ENCODE measurements at regions not wholly inside any gene's neighbourhood (a gene's known extent, or its start where the extent isn't known, plus 50 kb on each side); places are given as distances from the start of the nearest gene placed in this dataset.

DNA sequence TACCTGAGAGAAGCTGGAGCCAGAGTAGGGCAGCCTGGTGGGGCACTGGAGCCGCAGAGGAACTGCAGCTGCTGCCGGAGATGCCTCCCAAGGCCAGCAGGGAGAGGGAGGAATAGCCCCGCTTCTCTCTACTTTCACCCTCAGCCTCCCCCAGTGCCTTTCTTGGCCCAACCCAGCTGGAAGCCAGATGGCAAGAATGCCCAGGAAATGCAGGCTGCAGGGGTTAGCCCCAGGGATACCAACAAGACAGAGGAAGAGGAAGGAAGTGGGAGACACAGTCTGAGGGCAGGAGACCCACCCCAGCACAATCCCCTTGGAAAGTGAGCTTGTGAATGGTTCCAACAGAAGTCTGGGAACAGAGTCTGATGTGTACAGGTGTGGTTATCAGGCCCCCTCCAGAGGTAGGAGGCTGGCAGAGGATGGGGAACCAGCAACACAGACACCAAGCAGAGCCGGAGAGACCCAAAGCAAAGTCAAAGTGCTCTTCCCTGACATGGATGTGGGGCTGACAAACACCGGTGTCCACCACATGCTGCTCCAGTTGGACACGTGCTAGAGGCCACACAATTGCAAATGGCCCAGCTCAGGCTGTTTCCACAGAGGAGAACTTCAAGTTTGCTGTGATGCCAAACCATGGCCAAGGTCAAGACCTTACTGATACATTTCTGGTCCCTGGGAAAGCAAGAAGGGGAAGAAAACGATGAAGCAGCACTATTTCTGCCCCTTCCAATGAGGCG lies 418.8 kb upstream of the PROK2 start:
- intact Hi-C loops (cut with micrococcal nuclease) (no loop called here), dilution Hi-C loops (cut with HindIII; ENCODE audit: low sequenced_read_pairs, unreplicated experiment) (no loop called here), in situ Hi-C loops (cut with MboI; ENCODE audit: low sequenced_read_pairs) (no loop called here)
- no peak overlapping the region for H3K18ac ChIP-seq (ENCODE audit: low read depth, low read length)
- H2AFZ ChIP-seq (replicated peaks; ENCODE audit: low read length, poor library complexity): no peak overlapping the region
- ATAC-seq (ENCODE audit: low read depth) (no peak), DNase-seq (no peak)
- no peak overlapping the region for H2AK5ac ChIP-seq (ENCODE audit: low read depth, low read length)
- H3K4ac ChIP-seq (ENCODE audit: low read depth, low read length): no peak overlapping the region
- 0 out of 2 replicates have a peak, but pooled peaks cover 2% of the 10 kb centered on the region for H3K9me3 ChIP-seq (ENCODE audit: control insufficient read depth, insufficient read depth, low read length)
- no peak overlapping the region for H3K4me3 ChIP-seq (ENCODE audit: insufficient read depth, low read depth, low read length)
- no peak overlapping the region for H3K14ac ChIP-seq (replicated peaks; ENCODE audit: low read depth, low read length)
- no peak overlapping the region for H3K9ac ChIP-seq (ENCODE audit: low read depth, low read length)
- H3K36me3 ChIP-seq (ENCODE audit: control insufficient read depth, insufficient read depth, low read length): no peaks in the 10 kb centered on the region
- H3K4me1 ChIP-seq (ENCODE audit: control insufficient read depth, insufficient read depth, low read length): no peaks in the 10 kb centered on the region
- no peak overlapping the region for H2BK120ac ChIP-seq (ENCODE audit: low read depth, low read length)
- H3K23ac ChIP-seq (ENCODE audit: low read depth, low read length): no peak overlapping the region
- H2BK20ac ChIP-seq (ENCODE audit: low read depth, low read length): no peak overlapping the region
- no peaks in the 10 kb centered on the region for H4K20me1 ChIP-seq (ENCODE audit: insufficient read depth, low read length)
- no TSS peak for BruUV-seq (replicated peaks)
- H2BK15ac ChIP-seq (ENCODE audit: low read depth, low read length): no peak overlapping the region
- H3K4me2 ChIP-seq (ENCODE audit: low read depth, low read length): no peak overlapping the region
- no peak overlapping the region for H4K8ac ChIP-seq (ENCODE audit: low read depth in 2 of 2, low read length in 2 of 2)
- H3K79me1 ChIP-seq (ENCODE audit: low read depth in 1 of 2, low read length in 2 of 2): no peaks in the 10 kb centered on the region
- no peaks in the 10 kb centered on the region for H3K9me1 ChIP-seq (ENCODE audit: insufficient read depth, low read length)
- TF ChIP-seq CHD1 (IDR thresholded peaks at IDR 0.05; ENCODE audit: low read depth, low read length) (no peak), BHLHE40 (IDR thresholded peaks at IDR 0.05; ENCODE audit: low read depth, low read length) (no peak), MAZ (IDR thresholded peaks at IDR 0.05; ENCODE audit: borderline replicate concordance, low read depth, low read length) (no peak), CEBPB (IDR thresholded peaks at IDR 0.05; ENCODE audit: low read depth, low read length) (no peak), RCOR1 (IDR thresholded peaks at IDR 0.05; ENCODE audit: insufficient replicate concordance, low read length) (no peak), POLR2A (IDR thresholded peaks at IDR 0.05; ENCODE audit: low read depth, low read length) (no peak), RFX5 (IDR thresholded peaks at IDR 0.05; ENCODE audit: low read depth, low read length) (no peak), RAD21 (IDR thresholded peaks at IDR 0.05; ENCODE audit: low read length) (no peak), NFE2L2 (IDR thresholded peaks at IDR 0.05; ENCODE audit: low read depth, low read length) (no peak), MXI1 (IDR thresholded peaks at IDR 0.05; ENCODE audit: borderline replicate concordance, low read depth, low read length) (no peak), SMC3 (IDR thresholded peaks at IDR 0.05; ENCODE audit: low read depth, low read length) (no peak), MAFK (IDR thresholded peaks at IDR 0.05; ENCODE audit: low read depth, low read length) (no peak), FOS (IDR thresholded peaks at IDR 0.05; ENCODE audit: low read depth, low read length) (no peak)
- TF ChIP-seq, protein P1, sequence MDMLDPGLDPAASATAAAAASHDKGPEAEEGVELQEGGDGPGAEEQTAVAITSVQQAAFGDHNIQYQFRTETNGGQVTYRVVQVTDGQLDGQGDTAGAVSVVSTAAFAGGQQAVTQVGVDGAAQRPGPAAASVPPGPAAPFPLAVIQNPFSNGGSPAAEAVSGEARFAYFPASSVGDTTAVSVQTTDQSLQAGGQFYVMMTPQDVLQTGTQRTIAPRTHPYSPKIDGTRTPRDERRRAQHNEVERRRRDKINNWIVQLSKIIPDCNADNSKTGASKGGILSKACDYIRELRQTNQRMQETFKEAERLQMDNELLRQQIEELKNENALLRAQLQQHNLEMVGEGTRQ (IDR thresholded peaks at IDR 0.05; ENCODE audit: low read depth, low read length): no peak
- TF ChIP-seq, protein P2, sequence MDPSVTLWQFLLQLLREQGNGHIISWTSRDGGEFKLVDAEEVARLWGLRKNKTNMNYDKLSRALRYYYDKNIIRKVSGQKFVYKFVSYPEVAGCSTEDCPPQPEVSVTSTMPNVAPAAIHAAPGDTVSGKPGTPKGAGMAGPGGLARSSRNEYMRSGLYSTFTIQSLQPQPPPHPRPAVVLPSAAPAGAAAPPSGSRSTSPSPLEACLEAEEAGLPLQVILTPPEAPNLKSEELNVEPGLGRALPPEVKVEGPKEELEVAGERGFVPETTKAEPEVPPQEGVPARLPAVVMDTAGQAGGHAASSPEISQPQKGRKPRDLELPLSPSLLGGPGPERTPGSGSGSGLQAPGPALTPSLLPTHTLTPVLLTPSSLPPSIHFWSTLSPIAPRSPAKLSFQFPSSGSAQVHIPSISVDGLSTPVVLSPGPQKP (IDR thresholded peaks at IDR 0.05; ENCODE audit: borderline replicate concordance, low read depth, low read length): no peak
- TF ChIP-seq, protein P3, sequence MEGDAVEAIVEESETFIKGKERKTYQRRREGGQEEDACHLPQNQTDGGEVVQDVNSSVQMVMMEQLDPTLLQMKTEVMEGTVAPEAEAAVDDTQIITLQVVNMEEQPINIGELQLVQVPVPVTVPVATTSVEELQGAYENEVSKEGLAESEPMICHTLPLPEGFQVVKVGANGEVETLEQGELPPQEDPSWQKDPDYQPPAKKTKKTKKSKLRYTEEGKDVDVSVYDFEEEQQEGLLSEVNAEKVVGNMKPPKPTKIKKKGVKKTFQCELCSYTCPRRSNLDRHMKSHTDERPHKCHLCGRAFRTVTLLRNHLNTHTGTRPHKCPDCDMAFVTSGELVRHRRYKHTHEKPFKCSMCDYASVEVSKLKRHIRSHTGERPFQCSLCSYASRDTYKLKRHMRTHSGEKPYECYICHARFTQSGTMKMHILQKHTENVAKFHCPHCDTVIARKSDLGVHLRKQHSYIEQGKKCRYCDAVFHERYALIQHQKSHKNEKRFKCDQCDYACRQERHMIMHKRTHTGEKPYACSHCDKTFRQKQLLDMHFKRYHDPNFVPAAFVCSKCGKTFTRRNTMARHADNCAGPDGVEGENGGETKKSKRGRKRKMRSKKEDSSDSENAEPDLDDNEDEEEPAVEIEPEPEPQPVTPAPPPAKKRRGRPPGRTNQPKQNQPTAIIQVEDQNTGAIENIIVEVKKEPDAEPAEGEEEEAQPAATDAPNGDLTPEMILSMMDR (conservative IDR thresholded peaks at IDR 0.05; ENCODE audit: low read depth, low read length): no peak
- WGBS, 2 experiments (ENCODE audit: extremely low coverage in 2 of 2, insufficient read length in 1 of 2): 84% methylated on average over 2 of the region's 8 CpGs; no CpG with 5 or more reads in 1 of the 2 experiments
- no peak overlapping the region for H2BK5ac ChIP-seq (ENCODE audit: low read depth, low read length, poor library complexity, severe bottlenecking)
- CTCF ChIA-PET: no interaction called here
- H4K5ac ChIP-seq (ENCODE audit: low read depth, low read length): no peak overlapping the region
- H3K27me3 ChIP-seq (ENCODE audit: control insufficient read depth, insufficient read depth, low read length): peaks cover 14% of the 10 kb centered on the region
- no peak overlapping the region for H4K91ac ChIP-seq (ENCODE audit: insufficient read depth, low read depth, low read length)
- no peak overlapping the region for H3K27ac ChIP-seq (ENCODE audit: insufficient read depth, low read length)
- POLR2A ChIA-PET (ENCODE audit: unreplicated experiment): no interaction called here
- H2AK9ac ChIP-seq (replicated peaks; ENCODE audit: low read depth, low read length, poor library complexity): no peak overlapping the region
- H3K56ac ChIP-seq (ENCODE audit: extremely low read depth, insufficient read depth, low read length): no peak overlapping the region

All from IMR-90 (cell line).